Nephron (organoid): ENCODE measurements at regions not wholly inside any gene's neighbourhood (a gene's known extent, or its start where the extent isn't known, plus 50 kb on each side); places are given as distances from the start of the nearest gene placed in this dataset.

ENCODE experiments used
- H3K27ac Mint-ChIP-seq, 3 experiments: 2 replicates each; pipeline ENCODE4 v1.8.0; 2020; ENCODE audit warnings: mixed read lengths in 3 of 3, mild to moderate bottlenecking in 2 of 3, moderate library complexity in 1 of 3
- H3K27me3 Mint-ChIP-seq: 2 replicates; pipeline ENCODE4 v1.8.0; 2021; ENCODE audit warnings: low read depth, mild to moderate bottlenecking, moderate library complexity, mixed read lengths
- H3K36me3 Mint-ChIP-seq: 2 replicates; pipeline ENCODE4 v1.8.0; 2020; ENCODE audit warnings: low read depth, mixed read lengths
- H3K4me1 Mint-ChIP-seq: 2 replicates; pipeline ENCODE4 v1.8.0; 2020; ENCODE audit warnings: mixed read lengths
- H3K4me3 Mint-ChIP-seq, 3 experiments: 2 replicates each; pipeline ENCODE4 v1.8.0; 2020; ENCODE audit warnings: mild to moderate bottlenecking in 3 of 3, mixed read lengths in 3 of 3, moderate library complexity in 2 of 3
- H3K9me3 Mint-ChIP-seq: 2 replicates; pipeline ENCODE4 v1.8.0; 2020; ENCODE audit warnings: mixed read lengths
- TF ChIP-seq, protein P1 (sequence below), 3 experiments: fragments of 200-600 bp; sonication (generic); IDR thresholded peaks; one replicate each; pipeline ENCODE4 v1.5.0; 2021; ENCODE audit warnings: antibody characterized with exemption in 3 of 3; ENCODE audit not compliant: unreplicated experiment in 3 of 3

DNA sequence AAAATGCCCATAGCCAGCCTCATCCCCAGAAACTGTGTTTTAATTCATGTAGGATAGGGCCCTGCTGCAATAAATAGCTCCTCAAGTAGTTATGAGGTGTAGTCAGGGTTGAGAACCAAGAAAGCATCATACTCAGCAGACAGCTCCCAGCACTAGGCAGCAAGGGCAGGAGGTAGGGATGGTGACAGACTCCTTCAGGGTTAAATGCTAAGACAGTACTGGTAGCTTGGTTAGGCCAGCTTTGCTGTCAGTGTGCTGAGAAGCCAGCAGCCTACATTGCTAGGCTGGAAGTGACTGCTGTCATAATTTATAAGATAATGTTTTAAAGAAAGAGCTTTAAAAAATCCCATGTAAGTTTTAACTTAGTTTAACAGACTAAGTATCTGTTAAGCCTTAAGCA lies 113.9 kb upstream of the IMMP2L start:
- Mint-ChIP-seq H3K36me3 (no peaks in the 10 kb centered on the region), H3K4me3 (no peak overlapping the region), H3K27ac (no peak overlapping the region), H3K27me3 (peaks cover 22% of the 10 kb centered on the region), H3K9me3 (no peaks in the 10 kb centered on the region), H3K4me1 (peaks cover 25% of the 10 kb centered on the region)
- TF ChIP-seq, protein P1, sequence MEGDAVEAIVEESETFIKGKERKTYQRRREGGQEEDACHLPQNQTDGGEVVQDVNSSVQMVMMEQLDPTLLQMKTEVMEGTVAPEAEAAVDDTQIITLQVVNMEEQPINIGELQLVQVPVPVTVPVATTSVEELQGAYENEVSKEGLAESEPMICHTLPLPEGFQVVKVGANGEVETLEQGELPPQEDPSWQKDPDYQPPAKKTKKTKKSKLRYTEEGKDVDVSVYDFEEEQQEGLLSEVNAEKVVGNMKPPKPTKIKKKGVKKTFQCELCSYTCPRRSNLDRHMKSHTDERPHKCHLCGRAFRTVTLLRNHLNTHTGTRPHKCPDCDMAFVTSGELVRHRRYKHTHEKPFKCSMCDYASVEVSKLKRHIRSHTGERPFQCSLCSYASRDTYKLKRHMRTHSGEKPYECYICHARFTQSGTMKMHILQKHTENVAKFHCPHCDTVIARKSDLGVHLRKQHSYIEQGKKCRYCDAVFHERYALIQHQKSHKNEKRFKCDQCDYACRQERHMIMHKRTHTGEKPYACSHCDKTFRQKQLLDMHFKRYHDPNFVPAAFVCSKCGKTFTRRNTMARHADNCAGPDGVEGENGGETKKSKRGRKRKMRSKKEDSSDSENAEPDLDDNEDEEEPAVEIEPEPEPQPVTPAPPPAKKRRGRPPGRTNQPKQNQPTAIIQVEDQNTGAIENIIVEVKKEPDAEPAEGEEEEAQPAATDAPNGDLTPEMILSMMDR (IDR thresholded peaks at IDR 0.05; ENCODE audit: unreplicated experiment in 3 of 3): no peak

DNA sequence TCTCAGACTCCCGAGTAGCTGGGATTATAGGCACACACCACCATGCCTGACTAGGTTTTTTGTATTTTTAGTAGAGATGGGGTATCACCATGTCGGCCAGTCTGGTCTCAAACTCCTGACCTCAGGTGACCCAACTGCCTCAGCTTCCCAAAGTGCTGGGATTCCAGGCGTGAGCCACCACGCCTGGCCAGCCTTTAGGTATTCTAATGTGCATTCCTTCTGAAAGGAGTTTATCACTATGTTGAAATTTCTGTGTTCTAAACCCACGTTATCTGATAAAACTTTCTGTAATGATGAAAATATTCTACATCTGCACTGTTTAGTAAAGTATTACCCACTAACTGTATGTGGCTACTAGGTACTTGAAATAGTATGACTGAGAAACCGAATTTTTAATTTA lies 110.6 kb upstream of the IMMP2L start:
- Mint-ChIP-seq H3K4me3 (no peak overlapping the region), H3K4me1 (peaks cover 12% of the 10 kb centered on the region)
- TF ChIP-seq, protein P1 (IDR thresholded peaks at IDR 0.05; ENCODE audit: unreplicated experiment in 3 of 3): no peak

DNA sequence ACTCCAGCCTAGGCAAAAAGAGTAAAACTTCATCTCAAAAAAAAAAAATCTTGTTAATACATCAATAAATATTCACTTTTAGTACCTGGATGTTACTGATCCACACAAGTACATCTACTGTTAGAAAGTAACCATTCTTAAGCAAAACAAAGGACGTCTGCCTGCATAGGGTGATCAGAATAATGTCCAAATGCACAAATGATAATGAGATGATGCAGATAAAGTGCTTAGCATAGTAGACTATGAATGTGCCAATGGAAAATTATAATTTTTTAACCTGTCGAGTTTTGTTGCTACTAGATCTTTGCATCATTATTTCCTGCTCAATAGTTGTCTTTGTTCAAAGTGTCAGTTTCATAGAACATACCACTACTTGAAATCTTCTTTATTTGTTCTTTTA lies 109.6 kb upstream of the IMMP2L start:
- Mint-ChIP-seq H3K36me3 (no peaks in the 10 kb centered on the region), H3K4me3 (no peak overlapping the region)

More for the DNA sequence above, 110.6 kb upstream of the IMMP2L start:
- H3K27ac Mint-ChIP-seq: no peak overlapping the region
- H3K9me3 Mint-ChIP-seq: no peaks in the 10 kb centered on the region
- H3K27me3 Mint-ChIP-seq: peaks cover 16% of the 10 kb centered on the region
- no peaks in the 10 kb centered on the region for H3K36me3 Mint-ChIP-seq

DNA sequence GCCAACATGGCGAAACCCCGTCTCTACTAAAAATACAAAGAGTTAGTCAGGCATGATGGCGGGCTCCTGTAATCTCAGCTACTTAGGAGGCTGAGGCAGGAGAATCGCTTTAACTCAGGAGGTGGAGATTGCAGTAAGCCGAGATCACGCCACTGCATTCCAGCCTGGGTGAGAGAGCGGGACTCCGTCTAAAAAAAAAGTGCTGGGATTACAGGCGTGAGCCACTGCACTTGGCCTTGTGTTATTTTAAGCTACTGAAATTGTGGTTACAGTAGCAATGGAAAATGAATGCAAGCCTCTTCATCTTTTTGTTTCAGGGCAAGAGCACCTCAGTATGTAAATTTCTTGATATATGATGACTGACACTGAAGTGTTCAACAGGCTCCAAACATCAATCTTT lies 106.4 kb upstream of the IMMP2L start:
- no peak overlapping the region for H3K4me3 Mint-ChIP-seq
- no peaks in the 10 kb centered on the region for H3K9me3 Mint-ChIP-seq
- no peaks in the 10 kb centered on the region for H3K4me1 Mint-ChIP-seq
- no peaks in the 10 kb centered on the region for H3K36me3 Mint-ChIP-seq
- TF ChIP-seq, protein P1 (IDR thresholded peaks at IDR 0.05; ENCODE audit: unreplicated experiment in 3 of 3): no peak
- no peak overlapping the region for H3K27ac Mint-ChIP-seq
- H3K27me3 Mint-ChIP-seq: peaks cover 27% of the 10 kb centered on the region

More for the DNA sequence above, 109.6 kb upstream of the IMMP2L start:
- Mint-ChIP-seq H3K27ac (no peak overlapping the region), H3K9me3 (no peaks in the 10 kb centered on the region), H3K27me3 (peaks cover 22% of the 10 kb centered on the region), H3K4me1 (peaks cover 6% of the 10 kb centered on the region)
- TF ChIP-seq, protein P1 (IDR thresholded peaks at IDR 0.05; ENCODE audit: unreplicated experiment in 3 of 3): no peak

DNA sequence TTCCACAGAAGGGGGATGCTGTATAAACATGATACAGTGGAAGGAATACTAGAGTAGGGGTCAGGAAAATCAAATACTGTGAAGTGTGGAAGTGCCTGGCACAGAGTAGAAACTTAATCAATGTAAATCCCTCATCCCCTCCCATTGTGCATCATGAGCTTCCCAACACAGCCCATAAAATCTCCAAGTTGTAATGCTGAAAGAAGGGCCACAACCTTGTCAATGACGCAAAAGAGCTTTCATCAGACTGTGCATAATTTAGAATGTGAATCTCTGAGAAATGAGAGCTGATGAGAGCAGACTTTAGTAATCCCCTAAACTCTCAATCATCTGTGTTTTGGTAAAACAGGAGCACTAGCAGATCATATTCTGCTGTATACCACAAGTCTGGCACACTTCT lies 105.2 kb upstream of the IMMP2L start:
- no peaks in the 10 kb centered on the region for H3K9me3 Mint-ChIP-seq
- no peaks in the 10 kb centered on the region for H3K4me1 Mint-ChIP-seq
- no peak overlapping the region for H3K27ac Mint-ChIP-seq
- TF ChIP-seq, protein P1 (IDR thresholded peaks at IDR 0.05; ENCODE audit: unreplicated experiment in 3 of 3): no peak
- H3K27me3 Mint-ChIP-seq: peaks cover 25% of the 10 kb centered on the region
- H3K4me3 Mint-ChIP-seq: no peak overlapping the region
- no peaks in the 10 kb centered on the region for H3K36me3 Mint-ChIP-seq

DNA sequence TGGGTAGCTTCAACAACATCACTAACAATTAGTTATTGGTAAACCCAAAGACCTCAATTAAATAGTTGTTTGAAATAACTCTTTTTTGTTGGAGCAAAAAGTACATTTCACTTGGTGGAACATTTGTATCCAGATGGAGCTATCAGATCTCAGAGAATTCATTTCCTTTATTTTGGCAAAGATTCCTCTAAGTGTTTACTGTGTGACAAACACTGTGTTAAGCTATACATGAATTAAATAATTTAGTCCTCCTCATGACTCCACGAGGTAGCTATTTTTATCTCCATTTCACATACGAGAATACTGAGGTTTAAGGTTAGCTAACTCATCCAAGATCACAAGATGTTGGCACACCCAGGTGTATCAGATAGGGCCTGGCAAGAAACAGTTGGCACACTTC lies 104.0 kb upstream of the IMMP2L start:
- Mint-ChIP-seq H3K27ac (no peak overlapping the region), H3K4me1 (no peaks in the 10 kb centered on the region), H3K36me3 (no peaks in the 10 kb centered on the region)

More for the DNA sequence above, 104.0 kb upstream of the IMMP2L start:
- TF ChIP-seq, protein P1 (IDR thresholded peaks at IDR 0.05; ENCODE audit: unreplicated experiment in 3 of 3): no peak
- peaks cover 24% of the 10 kb centered on the region for H3K27me3 Mint-ChIP-seq
- no peaks in the 10 kb centered on the region for H3K9me3 Mint-ChIP-seq
- H3K4me3 Mint-ChIP-seq: no peak overlapping the region
